ENCODE measurements at regions not wholly inside any gene's neighbourhood (a gene's known extent, or its start where the extent isn't known, plus 50 kb on each side); places are given as distances from the start of the nearest gene placed in this dataset.

GRCh38 chr3:163056874-163057497 is 1560.4 kb downstream of the OTOL1 start:
- H3K36me3 ChIP-seq: no peaks in the 10 kb centered on the region
- no peaks in the 10 kb centered on the region for H3K4me1 ChIP-seq
- 4% methylated on average over 2 of the region's 2 CpGs for WGBS (ENCODE audit: insufficient coverage, low coverage, low lambda C conversion rate, missing lambda C conversion rate)
- TF ChIP-seq, protein P1, sequence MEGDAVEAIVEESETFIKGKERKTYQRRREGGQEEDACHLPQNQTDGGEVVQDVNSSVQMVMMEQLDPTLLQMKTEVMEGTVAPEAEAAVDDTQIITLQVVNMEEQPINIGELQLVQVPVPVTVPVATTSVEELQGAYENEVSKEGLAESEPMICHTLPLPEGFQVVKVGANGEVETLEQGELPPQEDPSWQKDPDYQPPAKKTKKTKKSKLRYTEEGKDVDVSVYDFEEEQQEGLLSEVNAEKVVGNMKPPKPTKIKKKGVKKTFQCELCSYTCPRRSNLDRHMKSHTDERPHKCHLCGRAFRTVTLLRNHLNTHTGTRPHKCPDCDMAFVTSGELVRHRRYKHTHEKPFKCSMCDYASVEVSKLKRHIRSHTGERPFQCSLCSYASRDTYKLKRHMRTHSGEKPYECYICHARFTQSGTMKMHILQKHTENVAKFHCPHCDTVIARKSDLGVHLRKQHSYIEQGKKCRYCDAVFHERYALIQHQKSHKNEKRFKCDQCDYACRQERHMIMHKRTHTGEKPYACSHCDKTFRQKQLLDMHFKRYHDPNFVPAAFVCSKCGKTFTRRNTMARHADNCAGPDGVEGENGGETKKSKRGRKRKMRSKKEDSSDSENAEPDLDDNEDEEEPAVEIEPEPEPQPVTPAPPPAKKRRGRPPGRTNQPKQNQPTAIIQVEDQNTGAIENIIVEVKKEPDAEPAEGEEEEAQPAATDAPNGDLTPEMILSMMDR (IDR thresholded peaks at IDR 0.05): peak; percentile 42 to 65 (median 49)
- no peak for TF ChIP-seq POLR2A (IDR thresholded peaks at IDR 0.05)
- no peak overlapping the region for H3K27ac ChIP-seq
- H3K27me3 ChIP-seq: no peaks in the 10 kb centered on the region
- DNase-seq (no peak), ATAC-seq (peak; percentile 60 to 84 (median 70))
- H3K9me3 ChIP-seq: no peaks in the 10 kb centered on the region
- no peak overlapping the region for H3K4me3 ChIP-seq
- intact Hi-C loops (cut with DNase I): no loop called here

DNA sequence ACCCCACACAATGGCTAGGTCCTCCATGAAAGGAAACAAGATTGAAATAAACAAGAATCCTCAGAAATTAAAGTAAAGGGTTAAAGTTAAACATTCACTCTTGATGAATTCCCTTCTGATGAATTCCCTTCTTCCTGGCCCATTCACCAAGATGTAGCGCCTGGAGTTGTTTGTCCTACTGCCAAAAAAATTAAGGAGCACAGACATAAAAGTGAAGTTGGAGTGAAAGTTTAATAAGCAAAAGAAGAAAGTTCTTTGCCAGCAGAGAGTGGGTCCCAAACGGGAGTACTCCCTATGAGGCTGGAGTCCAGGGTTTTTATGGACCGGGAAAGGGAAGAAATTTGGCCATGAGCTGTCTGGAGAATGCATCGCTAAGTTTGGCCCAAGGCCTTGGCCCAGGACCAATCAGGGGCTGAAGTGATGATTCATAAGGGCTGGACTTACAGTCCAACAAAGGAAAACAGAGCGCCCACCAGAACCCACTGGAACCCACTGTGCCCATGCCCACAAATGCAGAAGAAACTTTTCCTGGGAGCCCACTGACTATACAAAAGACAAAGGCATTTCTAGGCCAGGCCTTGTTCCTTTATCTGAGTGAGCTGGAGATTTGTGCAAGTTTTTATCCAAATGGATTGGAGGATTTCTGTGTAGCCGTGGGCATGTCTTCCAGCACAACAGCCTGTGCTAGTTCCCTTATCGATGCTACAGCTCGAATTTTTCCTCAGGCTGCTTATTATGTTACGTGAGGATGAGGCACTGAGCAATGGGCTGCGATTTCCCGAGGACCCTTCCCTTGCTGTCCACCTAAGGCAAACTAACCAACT is 1561.6 kb downstream of the OTOL1 start:
- no peak overlapping the region for H3K4me3 ChIP-seq
- TF ChIP-seq POLR2A (IDR thresholded peaks at IDR 0.05): no peak
- TF ChIP-seq, protein P1 (IDR thresholded peaks at IDR 0.05): no peak
- 56% methylated on average over 10 of the region's 11 CpGs for WGBS (ENCODE audit: insufficient coverage, low coverage, low lambda C conversion rate, missing lambda C conversion rate)
- H3K4me1 ChIP-seq: no peaks in the 10 kb centered on the region
- intact Hi-C loops (cut with DNase I): no loop called here
- no peak overlapping the region for H3K27ac ChIP-seq
- no peaks in the 10 kb centered on the region for H3K36me3 ChIP-seq
- ATAC-seq: no peak
- H3K27me3 ChIP-seq: no peaks in the 10 kb centered on the region
- no peaks in the 10 kb centered on the region for H3K9me3 ChIP-seq
- DNase-seq: no peak

GRCh38 chr3:163071713-163072112 is 1575.1 kb downstream of the OTOL1 start:
- no peak for ATAC-seq
- DNase-seq: no peak
- Histone ChIP-seq H3K27ac (no peak overlapping the region), H3K4me1 (no peaks in the 10 kb centered on the region), H3K27me3 (no peaks in the 10 kb centered on the region), H3K4me3 (no peak overlapping the region), H3K9me3 (no peaks in the 10 kb centered on the region), H3K36me3 (no peaks in the 10 kb centered on the region)
- 29% methylated on average over 2 of the region's 2 CpGs for WGBS (ENCODE audit: insufficient coverage, low coverage, low lambda C conversion rate, missing lambda C conversion rate)
- intact Hi-C loops (cut with DNase I): no loop called here
- no peak for TF ChIP-seq POLR2A (IDR thresholded peaks at IDR 0.05)
- TF ChIP-seq, protein P1 (IDR thresholded peaks at IDR 0.05): no peak

Small RNA genes in the stretch of these regions (small RNA-seq; reads per million reads assigned to genes)
- 0 reads per million in 2 experiments for gene AC128716.1
